Endothelial cell of umbilical vein (primary cell): ENCODE measurements at regions not wholly inside any gene's neighbourhood (a gene's known extent, or its start where the extent isn't known, plus 50 kb on each side); places are given as distances from the start of the nearest gene placed in this dataset.

Source experiments
- CTCF ChIP-seq, 2 donors: IDR thresholded peaks; 1 replicate in 1 of 2; 2 replicates in 1 of 2; pipeline ENCODE4 v1.5.1; 2011; ENCODE audit warnings: low read length in 2 of 2, mild to moderate bottlenecking in 2 of 2, moderate library complexity in 2 of 2, control low read depth in 1 of 2, inconsistent platforms in 1 of 2, low read depth in 1 of 2; ENCODE audit not compliant: insufficient read depth in 1 of 2; ENCODE audit errors: extremely low read depth in 1 of 2
- EZH2 ChIP-seq: IDR thresholded peaks from 2 replicates; pipeline ENCODE4 v1.6.1; 2012; ENCODE audit warnings: borderline replicate concordance, low read depth, mild to moderate bottlenecking, moderate library complexity, low read length, inconsistent platforms; ENCODE audit not compliant: severe bottlenecking
- POLR2A ChIP-seq: IDR thresholded peaks from 2 replicates; pipeline ENCODE4 v1.6.1; 2012; ENCODE audit warnings: low read depth, mild to moderate bottlenecking, control low read depth, low read length

GRCh38 chr20:53725575-53725970 is 131.9 kb upstream of the ZNF217 start:
- TF ChIP-seq CTCF (IDR thresholded peaks at IDR 0.05; ENCODE audit: extremely low read depth in 1 of 2, insufficient read depth in 1 of 2, low read depth in 1 of 2, low read length in 2 of 2) (no peak), POLR2A (no peak), EZH2 (no peak)
